Left lung (tissue), 4 donors: ENCODE measurements at regions not wholly inside any gene's neighbourhood (a gene's known extent, or its start where the extent isn't known, plus 50 kb on each side); places are given as distances from the start of the nearest gene placed in this dataset.

Experiments
- ATAC-seq: fragments of 200-7000 bp; cut with Tn5 transposase; one replicate; pipeline ENCODE4 v1.9.1; 2020; ENCODE audit warnings: moderate library complexity
- DNase-seq, 4 donors: peaks; one replicate each; pipeline ENCODE4 v3.0.0-alpha.2; 2013 to 2020
- H3K27ac ChIP-seq, 2 donors: fragments of 200-600 bp; sonication (generic) in 1 of 2; one replicate each; pipeline versions ENCODE4 v1.5.0 to v1.8.0; 2020 to 2021
- H3K27me3 ChIP-seq, 2 donors: fragments of 200-600 bp; sonication (generic) in 1 of 2; one replicate each; pipeline versions ENCODE4 v1.5.0 to v1.8.0; 2020 to 2021
- H3K36me3 ChIP-seq, 2 donors: fragments of 200-600 bp; sonication (generic) in 1 of 2; one replicate each; pipeline versions ENCODE4 v1.5.0 to v1.8.0; 2020 to 2021
- H3K4me1 ChIP-seq, 2 donors: fragments of 200-600 bp; one replicate each; pipeline ENCODE4 v1.8.0; 2021
- H3K4me3 ChIP-seq, 2 donors: fragments of 200-600 bp; sonication (generic) in 1 of 2; one replicate each; pipeline versions ENCODE4 v1.5.0 to v1.8.0; 2020 to 2021; ENCODE audit warnings: mild to moderate bottlenecking in 1 of 2
- H3K9me3 ChIP-seq, 2 donors: fragments of 200-600 bp; sonication (generic) in 1 of 2; one replicate each; pipeline versions ENCODE4 v1.5.0 to v1.8.0; 2020 to 2021
- CTCF ChIP-seq, 2 donors: fragments of 200-600 bp; sonication (generic) in 1 of 2; IDR thresholded peaks; one replicate each; pipeline versions ENCODE4 v1.5.0 to v1.8.0; 2021; ENCODE audit warnings: antibody characterized with exemption in 2 of 2
- intact Hi-C, 2 donors: fragments of 100-400 bp; cut with DNase I; formaldehyde crosslinking; loops; one replicate each; pipeline versions ENCODE4 v1.11.2 to v1.14.2; 2022
- donor health status: DM: no; HTN: yes; CAD: no.
- donor health status: DM: no; HTN: no; CAD: no.

GRCh38 chr2:406876-407275 lies 119.0 kb upstream of the ALKAL2 start:
- Histone ChIP-seq H3K4me1 (no peaks in the 10 kb centered on the region), H3K4me3 (no peak overlapping the region), H3K9me3 (peaks cover 0 to 12% of the 10 kb centered on the region in 2 donors), H3K36me3 (no peaks in the 10 kb centered on the region), H3K27me3 (no peaks in the 10 kb centered on the region), H3K27ac (no peak overlapping the region)
- ATAC-seq = no peak
- DNase-seq = no peak
- intact Hi-C loops = no loop called here
- no peak for TF ChIP-seq CTCF (IDR thresholded peaks at IDR 0.05)

- no peaks in the 10 kb centered on the region for H3K4me1 ChIP-seq
- no peak overlapping the region for H3K4me3 ChIP-seq
- no peak for TF ChIP-seq CTCF (IDR thresholded peaks at IDR 0.05)
- peaks cover 0 to 12% of the 10 kb centered on the region in 2 donors for H3K9me3 ChIP-seq
- no peak overlapping the region for H3K27ac ChIP-seq
- H3K36me3 ChIP-seq = no peaks in the 10 kb centered on the region
- no peaks in the 10 kb centered on the region for H3K27me3 ChIP-seq
- DNase-seq (no peak), ATAC-seq (no peak)
- intact Hi-C loops = no loop called here
Observed at GRCh38 chr2:406231-406630, 118.3 kb upstream of the ALKAL2 start.

GRCh38 chr2:404581-404980 lies 116.7 kb upstream of the ALKAL2 start:
- H3K36me3 ChIP-seq = no peaks in the 10 kb centered on the region
- no peak for TF ChIP-seq CTCF (IDR thresholded peaks at IDR 0.05)
- intact Hi-C loops = no loop called here
- H3K4me3 ChIP-seq = no peak overlapping the region
- H3K27me3 ChIP-seq = no peaks in the 10 kb centered on the region
- ATAC-seq (no peak), DNase-seq (no peak)
- H3K9me3 ChIP-seq = peaks cover 0 to 12% of the 10 kb centered on the region in 2 donors
- H3K4me1 ChIP-seq = no peaks in the 10 kb centered on the region
- no peak overlapping the region for H3K27ac ChIP-seq

GRCh38 chr2:403682-404081 lies 115.8 kb upstream of the ALKAL2 start:
- Histone ChIP-seq H3K27me3 (no peaks in the 10 kb centered on the region), H3K27ac (no peak overlapping the region), H3K9me3 (peaks cover 0 to 12% of the 10 kb centered on the region in 2 donors), H3K36me3 (no peaks in the 10 kb centered on the region), H3K4me1 (no peaks in the 10 kb centered on the region), H3K4me3 (no peak overlapping the region)
- intact Hi-C loops = no loop called here
- DNase-seq (no peak), ATAC-seq (no peak)
- no peak for TF ChIP-seq CTCF (IDR thresholded peaks at IDR 0.05)

GRCh38 chr2:402721-403120 lies 114.8 kb upstream of the ALKAL2 start:
- no peaks in the 10 kb centered on the region for H3K4me1 ChIP-seq
- H3K27me3 ChIP-seq = no peaks in the 10 kb centered on the region
- intact Hi-C loops = no loop called here
- no peak for ATAC-seq
- no peak for TF ChIP-seq CTCF (IDR thresholded peaks at IDR 0.05)
- H3K9me3 ChIP-seq = peaks cover 0 to 12% of the 10 kb centered on the region in 2 donors
- no peaks in the 10 kb centered on the region for H3K36me3 ChIP-seq
- DNase-seq = no peak
- H3K4me3 ChIP-seq = no peak overlapping the region
- no peak overlapping the region for H3K27ac ChIP-seq
